ENCODE measurements at regions not wholly inside any gene's neighbourhood (a gene's known extent, or its start where the extent isn't known, plus 50 kb on each side); places are given as distances from the start of the nearest gene placed in this dataset.
"Not testable (repeated sequence)": the region's sequence is repeated elsewhere in the genome, so short reads cannot be mapped to it uniquely, and the experiment has no call there.

DNA sequence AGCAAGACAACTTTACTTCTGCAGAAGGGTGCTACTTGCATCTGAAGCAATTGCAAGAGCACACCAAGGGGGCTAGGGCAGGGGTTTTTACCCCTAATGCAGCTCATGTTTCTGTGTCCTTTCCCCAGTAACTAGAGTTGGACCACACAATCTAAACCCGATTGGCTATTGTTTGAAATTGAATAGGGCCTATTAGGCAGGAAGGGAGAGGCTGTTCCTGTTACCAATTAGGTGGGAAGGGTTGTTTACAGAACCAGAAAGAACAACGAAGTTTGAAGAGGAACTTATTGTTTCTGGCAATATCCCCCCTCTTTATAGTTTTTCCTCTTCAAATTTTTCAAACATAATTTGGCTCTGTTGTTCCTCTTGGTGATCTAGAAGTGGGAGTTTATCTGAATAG, 85.5 kb downstream of the CHCHD4 start:
- peaks cover 0 to 52% (median 19%) of the 10 kb centered on the region in 11 donors for H3K9me3 ChIP-seq
- no peak overlapping the region for H3K4me3 ChIP-seq
- peak overlapping the region in 4 of 10 donors; percentile 15 to 62 (median 34) for H3K27ac ChIP-seq
- H3K4me1 ChIP-seq = peaks cover 0 to 19% (median 0%) of the 10 kb centered on the region in 9 donors
- ATAC-seq (peak in 5 of 8 donors; percentile 25 to 62 (median 52)), DNase-seq (no peak)
- TF ChIP-seq, protein P1, sequence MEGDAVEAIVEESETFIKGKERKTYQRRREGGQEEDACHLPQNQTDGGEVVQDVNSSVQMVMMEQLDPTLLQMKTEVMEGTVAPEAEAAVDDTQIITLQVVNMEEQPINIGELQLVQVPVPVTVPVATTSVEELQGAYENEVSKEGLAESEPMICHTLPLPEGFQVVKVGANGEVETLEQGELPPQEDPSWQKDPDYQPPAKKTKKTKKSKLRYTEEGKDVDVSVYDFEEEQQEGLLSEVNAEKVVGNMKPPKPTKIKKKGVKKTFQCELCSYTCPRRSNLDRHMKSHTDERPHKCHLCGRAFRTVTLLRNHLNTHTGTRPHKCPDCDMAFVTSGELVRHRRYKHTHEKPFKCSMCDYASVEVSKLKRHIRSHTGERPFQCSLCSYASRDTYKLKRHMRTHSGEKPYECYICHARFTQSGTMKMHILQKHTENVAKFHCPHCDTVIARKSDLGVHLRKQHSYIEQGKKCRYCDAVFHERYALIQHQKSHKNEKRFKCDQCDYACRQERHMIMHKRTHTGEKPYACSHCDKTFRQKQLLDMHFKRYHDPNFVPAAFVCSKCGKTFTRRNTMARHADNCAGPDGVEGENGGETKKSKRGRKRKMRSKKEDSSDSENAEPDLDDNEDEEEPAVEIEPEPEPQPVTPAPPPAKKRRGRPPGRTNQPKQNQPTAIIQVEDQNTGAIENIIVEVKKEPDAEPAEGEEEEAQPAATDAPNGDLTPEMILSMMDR (IDR thresholded peaks at IDR 0.05) = no peak
- intact Hi-C loops (cut with DNase I) = no loop called here
- WGBS, 2 donors = 37 to 54% methylated on average over 2 of the region's 2 CpGs
- H3K27me3 ChIP-seq = peaks cover 0 to 3% (median 0%) of the 10 kb centered on the region in 7 donors
- H3K36me3 ChIP-seq = peaks cover 0 to 60% (median 0%) of the 10 kb centered on the region in 9 donors

DNA sequence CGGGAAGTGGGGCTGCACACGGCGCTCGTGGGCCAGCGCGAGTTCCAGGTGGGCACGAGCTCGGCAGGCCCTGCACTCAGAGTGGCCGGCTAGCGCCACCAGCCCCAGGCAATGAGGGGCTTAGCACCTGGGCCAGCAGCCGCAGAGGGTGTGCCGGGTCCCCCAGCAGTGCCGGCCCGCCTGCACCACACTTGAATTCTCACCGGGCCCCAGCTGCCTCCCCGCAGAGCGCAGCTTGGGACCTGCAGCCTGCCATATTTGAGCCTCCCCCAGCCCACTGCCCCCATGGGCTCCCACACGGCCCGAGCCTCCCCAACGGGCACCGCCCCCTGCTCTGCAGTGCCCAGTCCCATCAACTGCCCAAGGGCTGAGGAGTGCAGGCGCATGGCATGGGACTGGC, 87.5 kb downstream of the CHCHD4 start:
- no peak for ATAC-seq
- Histone ChIP-seq H3K4me3 (no peak overlapping the region), H3K36me3 (peaks cover 0 to 46% (median 0%) of the 10 kb centered on the region in 9 donors), H3K27ac (no peak overlapping the region), H3K9me3 (peaks cover 0 to 66% (median 23%) of the 10 kb centered on the region in 11 donors), H3K4me1 (peaks cover 0 to 19% (median 0%) of the 10 kb centered on the region in 9 donors), H3K27me3 (no peaks in the 10 kb centered on the region)
- no peak for DNase-seq
- intact Hi-C loops (cut with DNase I) = no loop called here
- TF ChIP-seq, protein P1 (IDR thresholded peaks at IDR 0.05) = no peak
- 94 to 96% methylated on average over 16 to 22 of the region's 22 CpGs for WGBS, 2 donors

DNA sequence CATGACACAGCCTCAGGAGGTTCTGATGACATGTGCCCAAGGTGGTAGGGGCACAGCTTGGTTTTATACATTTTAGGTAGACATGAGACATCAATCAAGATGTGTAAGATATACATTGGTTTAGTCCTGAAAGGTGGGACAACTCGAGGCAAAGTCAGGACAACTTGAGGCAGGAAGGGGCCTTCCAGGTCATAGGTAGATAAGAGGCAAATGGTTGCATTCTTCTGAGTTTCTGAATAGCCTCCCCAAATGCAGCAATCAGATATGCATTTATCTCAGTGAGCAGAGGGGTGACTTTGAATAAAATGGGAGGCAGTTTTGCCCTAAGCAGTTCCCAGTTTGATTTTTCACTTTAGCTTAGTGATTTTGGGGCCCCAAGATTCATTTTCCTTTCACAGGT, 91.6 kb downstream of the CHCHD4 start:
- peaks cover 0 to 56% (median 23%) of the 10 kb centered on the region in 11 donors for H3K9me3 ChIP-seq

DNA sequence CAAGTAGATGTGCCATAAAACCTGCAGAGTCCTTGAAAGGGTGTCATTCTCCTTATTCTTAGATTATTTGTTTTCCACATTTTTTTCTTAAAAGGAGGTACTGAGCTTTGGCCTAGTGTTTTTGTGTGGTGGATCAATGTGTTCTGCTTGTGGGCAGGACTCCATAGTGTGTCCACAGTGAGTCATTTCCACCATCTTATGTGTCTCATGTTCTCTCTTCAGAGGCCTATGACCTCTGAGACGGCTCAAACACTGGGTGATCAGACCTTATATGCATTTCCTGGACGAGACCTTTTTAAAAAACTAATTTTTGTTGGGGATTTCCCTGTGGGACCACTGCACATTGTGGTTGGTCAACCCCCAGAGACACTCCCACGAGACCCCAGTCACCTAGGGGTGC, 93.4 kb downstream of the CHCHD4 start:
- Histone ChIP-seq H3K36me3 (peaks cover 0 to 5% (median 0%) of the 10 kb centered on the region in 9 donors), H3K27me3 (no peaks in the 10 kb centered on the region), H3K27ac (no peak overlapping the region), H3K4me1 (no peaks in the 10 kb centered on the region), H3K4me3 (no peak overlapping the region), H3K9me3 (peaks cover 0 to 55% (median 16%) of the 10 kb centered on the region in 11 donors)
- WGBS, 2 donors = 52 to 55% methylated on average over 3 of the region's 3 CpGs
- ATAC-seq (no peak), DNase-seq (no peak)
- intact Hi-C loops (cut with DNase I) = no loop called here
- TF ChIP-seq, protein P1 (IDR thresholded peaks at IDR 0.05) = no peak

More for the DNA sequence above, 91.6 kb downstream of the CHCHD4 start:
- H3K27me3 ChIP-seq = no peaks in the 10 kb centered on the region
- 43 to 47% methylated on average over 1 of the region's 1 CpG for WGBS, 2 donors
- H3K36me3 ChIP-seq = peaks cover 0 to 22% (median 0%) of the 10 kb centered on the region in 9 donors
- intact Hi-C loops (cut with DNase I) = no loop called here
- DNase-seq = no peak
- no peak overlapping the region for H3K4me3 ChIP-seq
- no peak for ATAC-seq
- no peaks in the 10 kb centered on the region for H3K4me1 ChIP-seq
- no peak overlapping the region for H3K27ac ChIP-seq
- TF ChIP-seq, protein P1 (IDR thresholded peaks at IDR 0.05) = no peak

DNA sequence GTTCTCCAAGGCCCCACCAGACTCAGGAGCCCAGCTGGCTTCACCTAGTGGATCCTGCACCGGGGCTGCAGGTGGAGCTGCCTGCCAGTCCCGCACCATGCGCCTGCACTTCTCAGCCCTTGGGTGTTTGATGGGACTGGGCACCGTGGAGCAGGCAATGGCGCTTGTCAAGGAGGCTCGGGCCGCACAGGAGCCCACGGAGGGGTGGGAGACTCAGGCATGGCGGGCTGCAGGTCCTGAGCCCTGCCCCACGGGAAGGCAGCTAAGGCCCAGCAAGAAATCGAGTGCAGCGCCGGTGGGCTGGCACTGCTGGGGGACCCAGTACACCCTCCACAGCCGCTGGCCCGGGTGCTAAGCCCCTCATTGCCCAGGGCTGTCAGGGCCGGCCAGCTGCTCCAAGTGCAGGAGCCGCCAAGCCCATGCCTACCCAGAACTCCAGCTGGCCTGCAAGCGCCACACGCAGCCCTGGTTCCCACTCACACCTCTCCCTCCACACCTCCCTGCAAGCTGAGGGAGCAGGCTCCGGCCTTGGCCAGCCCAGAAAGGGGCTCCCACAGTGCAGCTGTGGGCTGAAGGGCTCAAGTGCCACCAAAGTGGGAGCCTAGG, 95.2 kb downstream of the CHCHD4 start:
- H3K36me3 ChIP-seq; ATAC-seq; H3K27me3 ChIP-seq; intact Hi-C loops (cut with DNase I); H3K4me3 ChIP-seq; DNase-seq; H3K27ac ChIP-seq; H3K4me1 ChIP-seq: not testable (repeated sequence)
- H3K9me3 ChIP-seq = peaks cover 0 to 52% (median 13%) of the 10 kb centered on the region in 11 donors
- 88 to 94% methylated on average over 20 of the region's 20 CpGs for WGBS, 2 donors

DNA sequence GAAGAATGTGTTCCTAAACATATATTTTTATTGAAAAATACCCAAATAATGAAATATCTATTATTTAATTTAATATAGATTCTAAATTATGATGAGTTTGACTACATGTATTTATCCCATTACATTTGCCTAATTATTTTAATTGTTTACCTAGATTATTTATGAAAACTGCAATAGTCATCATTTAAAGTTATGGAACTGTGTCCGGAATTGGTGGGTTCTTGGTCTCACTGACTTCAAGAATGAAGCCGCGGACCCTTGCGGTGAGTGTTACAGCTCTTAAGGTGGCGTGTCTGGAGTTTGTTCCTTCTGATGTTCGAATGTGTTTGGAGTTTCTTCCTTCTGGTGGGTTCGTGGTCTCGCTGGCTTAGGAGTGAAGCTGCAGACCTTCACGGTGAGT, 96.5 kb downstream of the CHCHD4 start:
- 88 to 89% methylated on average over 6 to 7 of the region's 9 CpGs for WGBS, 2 donors
- peaks cover 0 to 45% (median 9%) of the 10 kb centered on the region in 11 donors for H3K9me3 ChIP-seq
- H3K27ac ChIP-seq; intact Hi-C loops (cut with DNase I); ATAC-seq; DNase-seq; H3K4me3 ChIP-seq; H3K4me1 ChIP-seq; H3K27me3 ChIP-seq; H3K36me3 ChIP-seq: not testable (repeated sequence)

Measured in heart right ventricle (tissue), 16 donors.